Kidney (tissue), 13 donors: ENCODE measurements at regions not wholly inside any gene's neighbourhood (a gene's known extent, or its start where the extent isn't known, plus 50 kb on each side); places are given as distances from the start of the nearest gene placed in this dataset.
"Not testable (repeated sequence)": the region's sequence is repeated elsewhere in the genome, so short reads cannot be mapped to it uniquely, and the experiment has no call there.

Experiments
- DNase-seq, 5 donors: peaks; one replicate each; pipeline ENCODE4 v3.0.0-alpha.2; 2013 to 2020
- FAIRE-seq: peaks from 2 replicates; lab custom pipeline; 2012; peaks lifted over from hg19 to GRCh38; lab: Jason Lieb, UNC
- H3K27ac ChIP-seq, 2 donors: one replicate each; pipeline ENCODE4 v1.7.0; 2013; ENCODE audit warnings: low read depth in 2 of 2, low read length in 2 of 2, inconsistent platforms in 1 of 2
- H3K27me3 ChIP-seq: one replicate; pipeline ENCODE4 v1.7.1; 2013; ENCODE audit warnings: low read length, inconsistent platforms; ENCODE audit not compliant: control insufficient read depth, insufficient read depth
- H3K36me3 ChIP-seq, 3 donors: one replicate each; pipeline versions ENCODE4 v1.7.0 to v1.7.1; 2013; ENCODE audit warnings: low read length in 3 of 3, control low read depth in 1 of 3, inconsistent platforms in 1 of 3; ENCODE audit not compliant: insufficient read depth in 3 of 3, control insufficient read depth in 2 of 3
- H3K4me1 ChIP-seq, 3 donors: one replicate each; pipeline versions ENCODE4 v1.7.0 to v1.7.1; 2013; ENCODE audit warnings: low read length in 3 of 3, inconsistent platforms in 1 of 3, low read depth in 1 of 3; ENCODE audit not compliant: control insufficient read depth in 2 of 3, insufficient read depth in 2 of 3
- H3K4me3 ChIP-seq, 3 donors: one replicate each; pipeline versions ENCODE4 v1.7.0 to v1.8.1; 2013; ENCODE audit warnings: low read length in 3 of 3, control low read depth in 1 of 3, inconsistent platforms in 1 of 3
- H3K9ac ChIP-seq, 3 donors: one replicate each; pipeline versions ENCODE4 v1.7.0 to v1.7.1; 2013; ENCODE audit warnings: low read length in 3 of 3, control low read depth in 1 of 3, inconsistent platforms in 1 of 3
- H3K9me3 ChIP-seq, 3 donors: one replicate each; pipeline versions ENCODE4 v1.7.0 to v1.7.1; 2013; ENCODE audit warnings: low read length in 3 of 3, control low read depth in 1 of 3, inconsistent platforms in 1 of 3; ENCODE audit not compliant: control insufficient read depth in 2 of 3, insufficient read depth in 1 of 3
- intact Hi-C: fragments of 100-400 bp; cut with DNase I; formaldehyde crosslinking; loops from one replicate; pipeline ENCODE4 v1.11.1; 2022
- TF ChIP-seq, protein P1 (sequence below): IDR thresholded peaks from 3 replicates; pipeline ENCODE4 v1.5.1; 2012; ENCODE audit warnings: mild to moderate bottlenecking, moderate library complexity, borderline replicate concordance; ENCODE audit not compliant: insufficient read depth; ENCODE audit errors: extremely low read depth
- donor health status: control.
- donor health status: control.
- donor health status: control.
- donor health status: control.
- donor health status: control.
- donor health status: DM: yes; HTN: yes; CAD: no.
- donor health status: Normal renal cell carcinoma (clear cell type).

DNA sequence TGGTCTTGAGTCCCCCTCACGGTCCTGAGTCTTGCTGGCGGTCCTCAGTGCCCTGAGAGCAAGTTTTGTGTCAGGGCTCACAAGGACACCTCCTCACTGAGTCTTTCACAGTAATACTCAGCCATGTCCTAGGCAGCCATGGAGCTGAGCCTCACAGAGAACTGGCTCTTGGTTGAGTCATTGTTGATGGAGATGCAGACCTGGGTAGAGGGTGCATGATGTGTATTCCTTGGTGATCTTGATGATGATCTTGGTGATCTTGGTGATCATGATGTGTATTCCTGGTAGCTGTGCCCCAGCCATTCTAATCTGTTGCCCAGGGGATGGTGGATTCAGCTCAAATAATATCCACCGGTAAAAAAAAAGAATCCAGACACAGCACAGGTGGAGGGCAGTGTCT lies 495.4 kb downstream of the TMEM121 start:
- TF ChIP-seq, protein P1, sequence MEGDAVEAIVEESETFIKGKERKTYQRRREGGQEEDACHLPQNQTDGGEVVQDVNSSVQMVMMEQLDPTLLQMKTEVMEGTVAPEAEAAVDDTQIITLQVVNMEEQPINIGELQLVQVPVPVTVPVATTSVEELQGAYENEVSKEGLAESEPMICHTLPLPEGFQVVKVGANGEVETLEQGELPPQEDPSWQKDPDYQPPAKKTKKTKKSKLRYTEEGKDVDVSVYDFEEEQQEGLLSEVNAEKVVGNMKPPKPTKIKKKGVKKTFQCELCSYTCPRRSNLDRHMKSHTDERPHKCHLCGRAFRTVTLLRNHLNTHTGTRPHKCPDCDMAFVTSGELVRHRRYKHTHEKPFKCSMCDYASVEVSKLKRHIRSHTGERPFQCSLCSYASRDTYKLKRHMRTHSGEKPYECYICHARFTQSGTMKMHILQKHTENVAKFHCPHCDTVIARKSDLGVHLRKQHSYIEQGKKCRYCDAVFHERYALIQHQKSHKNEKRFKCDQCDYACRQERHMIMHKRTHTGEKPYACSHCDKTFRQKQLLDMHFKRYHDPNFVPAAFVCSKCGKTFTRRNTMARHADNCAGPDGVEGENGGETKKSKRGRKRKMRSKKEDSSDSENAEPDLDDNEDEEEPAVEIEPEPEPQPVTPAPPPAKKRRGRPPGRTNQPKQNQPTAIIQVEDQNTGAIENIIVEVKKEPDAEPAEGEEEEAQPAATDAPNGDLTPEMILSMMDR = no peak
- FAIRE-seq = no peak
- Histone ChIP-seq H3K9me3 (no peaks in the 10 kb centered on the region), H3K27ac (no peak overlapping the region), H3K4me1 (no peaks in the 10 kb centered on the region), H3K4me3 (no peak overlapping the region), H3K36me3 (no peaks in the 10 kb centered on the region), H3K27me3 (no peaks in the 10 kb centered on the region), H3K9ac (no peak overlapping the region)
- DNase-seq = no peak
- intact Hi-C loops = no loop called here

DNA sequence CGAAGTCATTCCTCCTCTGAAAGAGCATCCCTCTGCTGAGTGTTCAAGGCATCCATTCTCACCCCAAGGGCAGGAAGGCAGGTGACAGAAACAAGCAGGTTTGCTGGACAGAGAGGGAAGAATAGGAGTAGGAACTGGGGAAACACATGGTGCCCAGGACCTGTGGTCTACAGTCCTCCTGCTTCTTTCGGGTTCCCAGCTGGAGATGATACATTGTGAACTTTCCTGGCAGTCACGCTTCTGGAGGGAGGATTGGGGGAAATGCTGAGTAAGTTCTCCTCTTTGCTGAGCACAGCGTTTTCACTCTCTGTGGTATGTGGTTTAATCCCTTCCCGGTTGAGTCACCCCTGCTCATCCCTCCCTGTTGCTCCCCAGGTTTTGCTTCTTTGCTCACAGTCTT lies 496.3 kb downstream of the TMEM121 start:
- H3K9ac ChIP-seq, FAIRE-seq, H3K27me3 ChIP-seq, H3K4me3 ChIP-seq, intact Hi-C loops, H3K27ac ChIP-seq, DNase-seq, H3K36me3 ChIP-seq, H3K9me3 ChIP-seq, H3K4me1 ChIP-seq: not testable (repeated sequence)

DNA sequence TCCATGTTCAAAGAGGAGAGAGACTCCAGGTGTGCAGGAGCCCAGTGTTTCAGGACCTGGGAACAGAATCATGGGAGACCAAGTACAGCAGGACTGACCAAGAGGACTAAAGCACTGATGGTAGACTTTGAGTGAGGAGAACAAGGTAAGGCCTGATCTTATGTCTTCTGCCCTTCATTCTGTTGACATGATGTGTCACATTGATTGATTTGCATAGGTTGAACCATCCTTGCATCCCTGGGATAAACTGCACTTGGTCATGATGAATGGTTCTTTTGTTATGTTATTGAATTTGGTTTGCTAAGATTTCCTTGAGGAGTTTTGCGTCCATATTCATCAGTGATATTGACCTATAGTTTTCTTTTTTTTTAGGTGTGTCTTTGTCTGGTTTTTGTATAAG lies 497.0 kb downstream of the TMEM121 start:
- H3K9ac ChIP-seq = no peak overlapping the region
- no peak for FAIRE-seq
- no peaks in the 10 kb centered on the region for H3K27me3 ChIP-seq
- no peak overlapping the region for H3K4me3 ChIP-seq
- H3K9me3 ChIP-seq = no peaks in the 10 kb centered on the region
- intact Hi-C loops = no loop called here
- no peaks in the 10 kb centered on the region for H3K4me1 ChIP-seq
- no peaks in the 10 kb centered on the region for H3K36me3 ChIP-seq
- no peak overlapping the region for H3K27ac ChIP-seq
- DNase-seq = no peak
- TF ChIP-seq, protein P1 = no peak

DNA sequence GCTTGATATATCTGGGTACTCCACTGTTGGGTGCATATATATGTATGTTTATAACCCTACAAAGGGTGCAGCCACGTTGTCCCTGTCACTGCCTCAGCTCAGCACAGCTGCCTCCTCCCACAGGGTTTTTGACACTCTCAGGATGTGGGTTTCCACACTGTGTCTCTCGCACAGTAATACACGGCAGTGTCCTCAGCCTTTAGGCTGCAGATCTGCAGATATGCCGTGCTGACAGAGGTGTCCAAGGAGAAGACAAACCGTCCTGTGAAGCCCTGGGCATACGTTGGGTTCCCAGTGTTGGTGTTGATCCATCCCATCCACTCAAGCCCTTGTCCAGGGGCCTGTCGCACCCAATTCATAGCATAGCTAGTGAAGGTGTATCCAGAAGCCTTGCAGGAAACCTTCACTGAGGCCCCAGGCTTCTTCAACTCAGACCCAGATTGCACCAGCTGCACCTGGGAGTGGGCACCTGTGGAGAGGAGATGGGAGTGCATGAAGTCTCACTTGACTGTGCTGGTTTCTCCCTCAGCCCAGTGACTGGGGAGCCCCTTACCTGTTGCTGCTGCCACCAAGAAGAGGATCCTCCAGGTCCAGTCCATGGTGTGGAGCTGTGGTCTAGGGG lies 498.7 kb downstream of the TMEM121 start:
- no peak for DNase-seq
- H3K4me1 ChIP-seq = no peaks in the 10 kb centered on the region
- H3K4me3 ChIP-seq = no peak overlapping the region
- no peaks in the 10 kb centered on the region for H3K36me3 ChIP-seq
- FAIRE-seq = no peak
- no peak overlapping the region for H3K9ac ChIP-seq
- H3K27me3 ChIP-seq = no peaks in the 10 kb centered on the region
- peaks cover 0 to 1% (median 0%) of the 10 kb centered on the region in 3 donors for H3K9me3 ChIP-seq
- TF ChIP-seq, protein P1 = no peak
- no peak overlapping the region for H3K27ac ChIP-seq
- intact Hi-C loops = no loop called here
